C1 segment of cervical spinal cord (tissue), 14 donors: ENCODE measurements at regions not wholly inside any gene's neighbourhood (a gene's known extent, or its start where the extent isn't known, plus 50 kb on each side); places are given as distances from the start of the nearest gene placed in this dataset.
"Not testable (repeated sequence)": the region's sequence is repeated elsewhere in the genome, so short reads cannot be mapped to it uniquely, and the experiment has no call there.

Source experiments
- DNase-seq, 14 donors: peaks; one replicate each; lab custom pipeline; 2025; lab: John Stamatoyannopoulos, UW

GRCh38 chr5:16392718-16393117 lies 72.9 kb downstream of the ZNF622 start:
- no peak for DNase-seq

DNA sequence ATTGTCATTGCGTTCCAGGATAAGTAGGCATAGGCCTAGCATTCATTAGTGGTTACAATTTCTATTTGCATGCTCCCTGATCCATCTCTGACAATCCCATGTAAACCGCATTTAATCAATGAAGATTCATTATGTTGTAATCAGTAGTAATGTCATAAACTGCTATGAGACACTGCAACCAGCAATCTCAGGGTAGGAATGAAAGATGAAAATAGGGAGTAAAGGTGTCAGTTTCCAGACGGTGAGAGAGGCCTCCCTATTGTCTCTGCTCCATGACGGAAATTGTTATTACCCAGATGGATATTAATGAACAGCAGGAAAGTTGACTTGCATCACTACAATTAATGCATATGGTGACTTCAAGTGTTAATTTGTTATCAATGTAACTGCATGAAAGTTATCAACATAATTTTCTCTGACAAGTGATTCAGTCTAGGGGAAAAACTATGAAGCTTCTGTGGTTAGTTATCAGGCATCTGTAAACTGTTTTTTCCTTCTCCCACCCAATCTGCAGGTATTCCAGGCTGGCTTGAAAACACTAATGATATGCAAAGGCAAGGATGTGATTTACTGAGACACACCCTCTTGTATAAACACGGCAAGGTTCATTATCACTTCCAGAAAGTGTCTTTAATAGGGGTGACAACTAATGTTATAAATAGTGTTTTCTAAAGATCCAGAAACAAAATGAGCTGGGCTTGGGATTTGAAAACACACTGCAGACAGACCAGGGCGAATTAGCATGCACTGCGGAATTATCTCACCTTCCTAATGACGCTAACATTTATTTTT lies 73.5 kb downstream of the ZNF622 start:
- no peak for DNase-seq

DNA sequence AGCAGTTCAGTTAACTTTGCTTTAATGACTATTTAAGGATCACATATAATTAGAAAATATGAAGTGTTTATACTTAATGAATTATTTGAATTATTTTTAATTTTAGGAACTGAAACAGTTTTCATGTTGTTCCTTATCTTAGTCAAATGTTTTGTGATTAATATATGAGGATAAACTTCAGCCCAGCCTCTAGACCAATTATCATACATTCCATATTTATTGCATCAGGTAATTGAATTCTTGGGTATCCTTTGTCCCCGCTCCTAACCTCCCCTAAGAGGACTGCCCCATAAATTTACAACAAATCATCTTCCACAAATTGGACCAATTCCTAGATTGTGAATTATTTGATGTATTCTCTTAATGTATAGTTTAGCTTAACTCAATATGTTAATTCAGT lies 74.8 kb downstream of the ZNF622 start:
- DNase-seq, result no peak

GRCh38 chr5:16385516-16386090 lies 80.0 kb downstream of the ZNF622 start:
- no peak for DNase-seq

- no peak for DNase-seq
These were observed 80.8 kb downstream of the ZNF622 start for GRCh38 chr5:16384804-16385203.

GRCh38 chr5:16384222-16384621 lies 81.4 kb downstream of the ZNF622 start:
- no peak for DNase-seq

- no peak for DNase-seq
These were observed 82.0 kb downstream of the ZNF622 start for GRCh38 chr5:16383544-16384052.

DNA sequence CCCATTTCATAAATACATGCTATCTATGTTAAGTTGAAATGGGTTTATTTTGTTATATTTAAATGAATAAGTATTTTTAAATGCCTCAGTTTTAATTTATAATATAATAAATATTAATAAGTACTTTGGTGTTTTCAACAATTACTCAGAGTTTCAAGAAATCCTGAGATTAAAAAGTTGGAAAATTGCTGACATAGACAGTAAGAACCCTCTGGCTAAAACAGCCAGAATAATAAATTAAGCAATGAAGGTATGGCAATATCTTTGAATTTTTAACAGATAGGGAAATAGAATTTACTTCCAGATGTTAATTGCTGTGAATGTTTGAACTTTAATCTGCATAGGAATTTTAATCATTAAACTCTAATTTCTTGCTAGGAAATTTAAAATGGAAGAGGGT lies 83.6 kb downstream of the ZNF622 start:
- no peak for DNase-seq

DNA sequence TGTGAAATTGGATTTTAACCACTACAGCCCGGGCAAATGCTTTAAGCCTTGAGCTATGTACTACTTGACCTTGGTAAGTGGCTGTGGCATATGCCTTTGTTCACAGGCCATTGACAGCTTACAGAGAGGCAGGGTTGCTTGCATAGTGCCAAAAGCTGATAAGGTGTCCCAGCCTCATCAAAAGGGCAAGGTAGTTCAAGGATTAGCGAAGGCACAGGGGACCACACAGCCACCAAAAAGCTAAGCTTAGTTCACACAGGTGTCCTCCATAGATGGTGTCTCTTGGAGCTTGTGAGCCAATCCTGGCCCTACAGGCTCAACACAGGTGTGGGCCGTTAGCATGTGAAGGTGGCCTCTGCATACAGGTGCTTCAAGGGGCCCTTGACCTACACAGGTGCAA lies 86.8 kb downstream of the ZNF622 start:
- no peak for DNase-seq

GRCh38 chr5:16372493-16372892 lies 93.1 kb downstream of the ZNF622 start:
- no peak for DNase-seq

DNA sequence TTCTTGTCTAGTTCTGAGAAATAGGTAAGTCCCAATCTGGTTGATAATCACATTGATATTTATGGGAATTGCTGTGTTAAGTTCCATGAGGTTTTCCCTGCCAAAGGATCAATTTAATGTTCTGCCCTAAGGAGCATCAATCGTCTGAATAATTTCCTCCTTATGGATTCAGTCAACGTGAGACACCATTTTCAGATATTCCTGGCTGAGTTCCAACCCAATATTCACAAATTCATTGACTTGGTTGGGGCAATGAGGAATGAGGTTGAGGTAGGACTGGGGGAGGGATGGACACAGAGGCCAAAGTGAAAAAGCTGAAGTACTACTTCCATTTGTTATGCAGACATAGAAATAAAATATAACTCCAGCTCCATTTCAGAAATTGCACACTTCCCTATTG lies 99.1 kb downstream of the ZNF622 start:
- no peak for DNase-seq

DNA sequence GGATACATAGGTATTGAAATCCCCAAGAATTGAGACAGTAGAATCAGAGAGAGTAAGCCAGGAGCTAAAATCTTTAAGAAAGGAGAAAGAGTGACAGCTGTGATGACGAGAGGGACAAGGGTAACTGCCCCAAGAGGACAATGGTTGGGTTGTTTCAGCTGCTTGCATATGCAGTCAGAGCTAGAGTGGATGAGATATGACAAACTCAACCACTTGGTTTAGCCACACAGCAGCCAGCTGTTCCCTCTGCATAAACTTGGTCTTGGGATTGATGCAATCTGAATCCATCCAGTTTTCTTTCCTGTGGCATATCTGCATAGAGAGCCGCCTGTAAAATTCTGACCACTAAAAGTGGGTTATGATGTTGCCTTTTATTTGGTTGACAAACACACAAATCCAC lies 100.7 kb downstream of the ZNF622 start:
- DNase-seq, result no peak

GRCh38 chr5:16353439-16353838 lies 112.2 kb downstream of the ZNF622 start:
- not testable (repeated sequence) for DNase-seq

GRCh38 chr5:16350816-16351215 lies 114.8 kb downstream of the ZNF622 start:
- DNase-seq, result no peak

DNA sequence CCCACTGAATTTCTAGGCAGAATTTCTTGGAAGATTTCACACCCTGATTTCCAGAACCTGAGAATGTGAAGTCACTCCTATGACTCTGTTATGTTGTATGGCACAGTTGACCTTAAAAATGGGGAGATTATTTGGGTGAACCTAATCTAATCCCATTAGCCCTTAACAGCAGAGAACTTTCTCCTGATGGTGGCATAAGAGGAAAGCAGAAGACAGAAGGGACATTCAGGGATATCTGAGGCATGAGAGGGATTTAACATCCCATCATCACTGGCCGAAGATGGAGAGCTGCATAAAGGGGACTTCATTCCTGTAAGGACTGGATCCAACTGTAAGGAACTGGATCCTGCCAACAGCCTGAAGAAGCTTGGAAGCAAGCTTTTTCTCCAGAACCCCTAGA lies 119.2 kb downstream of the ZNF622 start:
- no peak for DNase-seq

DNA sequence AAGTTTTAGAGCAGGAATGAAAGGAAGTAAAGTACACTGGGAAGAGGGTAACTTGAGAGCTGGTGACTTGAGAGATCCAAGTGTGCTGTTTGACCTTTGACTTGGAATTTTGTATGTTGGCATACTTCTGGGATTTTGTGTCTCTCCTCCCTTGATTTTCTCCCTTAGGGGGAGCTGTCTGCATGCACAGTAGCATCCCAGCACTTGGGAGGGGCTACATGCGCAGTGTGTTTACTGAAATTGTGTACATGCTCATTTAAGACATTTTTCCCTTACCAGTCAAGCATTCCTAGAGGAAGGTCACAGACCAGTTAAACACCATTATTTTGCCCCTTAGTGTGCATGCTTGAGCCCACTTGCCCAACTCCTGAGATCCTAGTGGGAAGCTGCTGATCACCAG lies 120.1 kb downstream of the ZNF622 start:
- DNase-seq, result no peak

DNA sequence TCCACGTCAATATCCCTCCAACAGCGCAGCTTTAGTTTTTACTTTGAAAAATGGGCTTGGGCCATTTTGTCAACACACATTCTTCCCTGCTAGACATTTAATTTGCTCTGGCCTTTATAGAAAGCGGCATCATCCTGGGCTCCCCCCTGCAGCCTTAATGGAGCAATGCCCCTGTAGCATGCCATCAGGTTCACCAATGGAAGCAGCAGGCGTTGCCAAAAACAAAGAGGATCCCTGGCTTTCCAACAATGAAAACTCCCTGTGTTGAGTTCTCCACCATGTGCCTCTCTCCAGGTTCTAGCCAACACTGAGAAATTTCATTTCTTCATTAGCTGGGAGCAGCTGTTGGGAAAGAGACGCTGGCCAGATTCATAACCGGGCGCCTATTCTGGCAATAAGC lies 139.5 kb downstream of the ZNF622 start:
- no peak for DNase-seq

GRCh38 chr5:16321284-16321683 lies 141.7 kb upstream of the MARCHF11 start:
- no peak for DNase-seq

GRCh38 chr5:16315501-16315900 lies 135.9 kb upstream of the MARCHF11 start:
- peak in 3 of 14 donors; percentile 4 to 15 (median 4) for DNase-seq

DNA sequence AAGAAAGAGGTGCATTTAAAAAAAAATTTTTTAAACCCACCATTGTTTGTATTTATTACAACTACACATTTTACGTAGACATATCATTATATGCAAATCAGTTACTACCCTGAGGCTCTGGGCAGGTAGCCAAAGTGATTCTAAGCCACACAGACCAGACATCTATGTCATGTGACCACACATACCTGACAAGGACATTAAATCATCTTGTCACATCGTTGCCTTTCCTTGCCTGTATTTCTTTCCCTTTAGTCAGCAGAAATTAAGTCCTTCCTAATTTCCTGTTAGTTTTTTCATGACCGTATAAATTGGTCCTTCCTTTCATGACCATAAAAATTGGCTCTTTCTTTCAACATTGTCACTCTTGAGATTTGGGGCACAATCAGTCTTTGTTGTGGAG lies 134.2 kb upstream of the MARCHF11 start:
- DNase-seq, result no peak

DNA sequence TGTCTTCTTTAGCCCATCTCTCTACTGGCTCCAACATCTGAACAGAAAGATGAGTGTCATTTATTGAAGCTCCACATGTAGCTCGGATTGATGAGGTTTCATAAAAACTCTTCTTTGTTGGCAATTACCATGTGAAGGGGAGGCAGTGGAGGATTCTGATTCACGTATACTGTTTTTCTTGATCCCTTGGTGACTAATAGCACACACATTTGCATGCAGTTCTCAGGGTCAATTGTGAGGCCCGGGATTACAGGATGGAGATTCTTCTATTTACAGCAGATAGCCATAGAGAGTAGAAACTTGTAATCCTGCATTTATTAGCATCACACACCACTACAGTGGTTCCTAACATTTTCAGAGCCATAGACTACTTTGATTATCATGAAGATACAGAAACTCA lies 133.2 kb upstream of the MARCHF11 start:
- no peak for DNase-seq

GRCh38 chr5:16311666-16312065 lies 132.1 kb upstream of the MARCHF11 start:
- no peak for DNase-seq

GRCh38 chr5:16306812-16307211 lies 127.2 kb upstream of the MARCHF11 start:
- DNase-seq, result peak in 1 of 14 donors; percentile 2
